ENCODE measurements at regions not wholly inside any gene's neighbourhood (a gene's known extent, or its start where the extent isn't known, plus 50 kb on each side); places are given as distances from the start of the nearest gene placed in this dataset.

DNA sequence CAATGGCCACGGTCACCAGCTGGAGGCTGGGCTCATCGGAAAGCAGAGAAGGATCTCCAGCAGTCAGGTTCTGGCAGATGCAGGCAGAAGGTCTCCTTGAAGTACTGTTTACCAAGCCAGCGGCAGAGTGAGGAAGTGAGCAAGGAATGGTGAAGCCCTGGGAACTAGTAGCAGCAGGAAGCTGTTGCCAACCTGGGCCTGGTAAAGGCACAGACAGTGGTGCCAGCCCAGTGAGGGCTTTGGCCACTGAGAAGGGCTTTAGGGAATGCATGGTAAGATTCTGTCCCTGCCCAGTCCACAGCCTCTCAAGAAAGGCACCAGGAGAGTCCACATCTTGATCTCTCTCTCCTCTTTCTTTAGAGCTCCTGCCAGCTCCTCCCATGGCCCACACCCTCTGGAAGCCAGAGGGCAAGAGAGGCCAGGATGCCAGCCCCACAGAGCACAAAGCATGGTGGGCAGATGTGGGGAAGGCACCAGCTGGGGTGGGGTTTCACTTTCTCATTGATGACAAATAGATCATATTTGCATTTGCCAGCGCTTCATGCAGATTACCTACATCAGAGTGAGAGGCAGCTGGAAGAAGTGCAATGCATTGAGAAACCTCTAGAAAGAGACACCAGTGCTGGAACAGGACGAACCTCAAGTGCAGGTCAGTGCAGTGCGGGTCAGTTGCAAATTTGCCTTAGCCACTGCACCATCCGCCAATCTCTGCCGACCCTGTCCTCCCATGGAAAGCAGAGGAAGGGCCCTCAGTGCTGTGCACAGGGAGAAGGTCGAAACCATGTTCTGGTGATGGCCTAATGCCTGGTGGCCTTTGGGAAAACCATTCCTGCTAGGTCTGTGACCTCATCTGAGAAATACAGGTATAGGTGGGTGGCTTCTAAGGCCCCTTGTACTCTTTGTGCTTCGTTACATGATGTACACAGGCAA lies 667.8 kb upstream of the MKI67 start:
- CTCF ChIA-PET (ENCODE audit: partially characterized antibody): no interaction called here

DNA sequence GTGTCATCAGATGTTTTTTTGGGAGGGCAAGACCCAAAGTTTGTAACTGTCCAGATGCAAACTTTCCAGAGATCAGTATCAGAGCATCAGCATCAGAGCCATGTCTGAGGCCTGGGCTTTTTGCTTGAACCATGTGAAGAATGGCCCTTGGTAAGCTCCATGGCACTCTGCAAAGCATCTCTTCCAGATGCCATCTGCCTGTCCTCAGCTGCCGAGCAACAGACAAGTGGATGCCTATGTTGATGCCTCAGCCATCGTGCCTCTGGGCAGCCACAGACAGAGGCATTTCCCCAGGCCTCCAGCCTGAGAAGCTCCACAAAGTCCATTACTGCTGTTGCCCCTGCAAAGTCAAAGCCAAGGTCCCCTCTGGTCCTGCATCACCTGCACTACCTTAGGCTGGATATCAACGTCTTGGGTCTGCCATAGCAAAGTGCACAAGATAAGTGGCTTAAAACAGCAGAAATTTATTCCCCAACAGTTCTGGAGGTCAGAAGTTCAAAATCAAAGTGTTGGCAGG lies 670.2 kb upstream of the MKI67 start:
- ChIA-PET POLR2A (ENCODE audit: partially characterized antibody) (no interaction called here), CTCF (ENCODE audit: partially characterized antibody) (no interaction called here)
- Histone ChIP-seq H3K9me3 (ENCODE audit: control insufficient read depth in 1 of 2, low read length in 2 of 2) (no peaks in the 10 kb centered on the region), H3K4me3 (ENCODE audit: low read length in 2 of 2) (no peak overlapping the region), H3K36me3 (ENCODE audit: insufficient read depth, low read length) (no peaks in the 10 kb centered on the region), H3K27ac (ENCODE audit: low read depth, low read length) (no peak overlapping the region), H3K4me1 (ENCODE audit: insufficient read depth, low read length) (no peaks in the 10 kb centered on the region), H3K27me3 (ENCODE audit: insufficient read depth, low read length) (no peaks in the 10 kb centered on the region)
- no peak for DNase-seq
- Mint-ChIP-seq H3K4me3 (no peak overlapping the region), H3K9me3 (peaks cover 0 to 4% (median 0%) of the 10 kb centered on the region in 8 donors), H3K27me3 (no peaks in the 10 kb centered on the region), H3K27ac (no peak overlapping the region), H3K36me3 (no peaks in the 10 kb centered on the region), H3K4me1 (no peaks in the 10 kb centered on the region)
- intact Hi-C loops (cut with micrococcal nuclease): no loop called here

More for the DNA sequence above, 667.8 kb upstream of the MKI67 start:
- H3K27me3 Mint-ChIP-seq: peaks cover 0 to 3% of the 10 kb centered on the region in 2 donors
- H3K4me1 Mint-ChIP-seq: no peaks in the 10 kb centered on the region
- no peaks in the 10 kb centered on the region for H3K4me1 ChIP-seq (ENCODE audit: insufficient read depth, low read length)
- no peak overlapping the region for H3K4me3 Mint-ChIP-seq
- H3K36me3 Mint-ChIP-seq: no peaks in the 10 kb centered on the region
- H3K27me3 ChIP-seq (ENCODE audit: insufficient read depth, low read length): no peaks in the 10 kb centered on the region
- no peaks in the 10 kb centered on the region for H3K9me3 ChIP-seq (ENCODE audit: control insufficient read depth in 1 of 2, low read length in 2 of 2)
- no peak for DNase-seq
- H3K9me3 Mint-ChIP-seq: peaks cover 0 to 2% (median 0%) of the 10 kb centered on the region in 8 donors
- no peaks in the 10 kb centered on the region for H3K36me3 ChIP-seq (ENCODE audit: insufficient read depth, low read length)
- no peak overlapping the region for H3K27ac ChIP-seq (ENCODE audit: low read depth, low read length)
- H3K4me3 ChIP-seq (ENCODE audit: low read length in 2 of 2): no peak overlapping the region
- intact Hi-C loops (cut with micrococcal nuclease): no loop called here
- no peak overlapping the region for H3K27ac Mint-ChIP-seq
- POLR2A ChIA-PET (ENCODE audit: partially characterized antibody): no interaction called here

- POLR2A ChIA-PET (ENCODE audit: partially characterized antibody): no interaction called here
- H3K27ac ChIP-seq (ENCODE audit: low read depth, low read length): no peak overlapping the region
- Mint-ChIP-seq H3K27me3 (no peaks in the 10 kb centered on the region), H3K36me3 (no peaks in the 10 kb centered on the region), H3K4me3 (no peak overlapping the region), H3K27ac (no peak overlapping the region), H3K9me3 (peaks cover 0 to 7% (median 0%) of the 10 kb centered on the region in 8 donors), H3K4me1 (no peaks in the 10 kb centered on the region)
- no peak overlapping the region for H3K4me3 ChIP-seq (ENCODE audit: low read length in 2 of 2)
- H3K9me3 ChIP-seq (ENCODE audit: control insufficient read depth in 1 of 2, low read length in 2 of 2): no peaks in the 10 kb centered on the region
- intact Hi-C loops (cut with micrococcal nuclease): no loop called here
- DNase-seq: no peak
- CTCF ChIA-PET (ENCODE audit: partially characterized antibody): no interaction called here
- no peaks in the 10 kb centered on the region for H3K36me3 ChIP-seq (ENCODE audit: insufficient read depth, low read length)
- no peaks in the 10 kb centered on the region for H3K4me1 ChIP-seq (ENCODE audit: insufficient read depth, low read length)
- no peaks in the 10 kb centered on the region for H3K27me3 ChIP-seq (ENCODE audit: insufficient read depth, low read length)
These were observed 665.0 kb upstream of the MGMT start for GRCh38 chr10:128802062-128802461.

- Histone ChIP-seq H3K27ac (ENCODE audit: low read depth, low read length) (no peak overlapping the region), H3K36me3 (ENCODE audit: insufficient read depth, low read length) (no peaks in the 10 kb centered on the region), H3K4me1 (ENCODE audit: insufficient read depth, low read length) (no peaks in the 10 kb centered on the region), H3K27me3 (ENCODE audit: insufficient read depth, low read length) (no peaks in the 10 kb centered on the region), H3K9me3 (ENCODE audit: control insufficient read depth in 1 of 2, low read length in 2 of 2) (no peaks in the 10 kb centered on the region), H3K4me3 (ENCODE audit: low read length in 2 of 2) (no peak overlapping the region)
- ChIA-PET CTCF (ENCODE audit: partially characterized antibody) (no interaction called here), POLR2A (ENCODE audit: partially characterized antibody) (no interaction called here)
- no peaks in the 10 kb centered on the region for H3K36me3 Mint-ChIP-seq
- DNase-seq: no peak
- no peak overlapping the region for H3K4me3 Mint-ChIP-seq
- intact Hi-C loops (cut with micrococcal nuclease): no loop called here
- H3K27ac Mint-ChIP-seq: no peak overlapping the region
- peaks cover 0 to 4% (median 0%) of the 10 kb centered on the region in 8 donors for H3K9me3 Mint-ChIP-seq
- no peaks in the 10 kb centered on the region for H3K4me1 Mint-ChIP-seq
- H3K27me3 Mint-ChIP-seq: peaks cover 0 to 2% of the 10 kb centered on the region in 2 donors
These were observed 663.3 kb upstream of the MGMT start for GRCh38 chr10:128803790-128804189.

GRCh38 chr10:128804411-128804810 lies 662.6 kb upstream of the MGMT start:
- intact Hi-C loops (cut with micrococcal nuclease): no loop called here
- H3K27ac Mint-ChIP-seq: no peak overlapping the region
- Histone ChIP-seq H3K27me3 (ENCODE audit: insufficient read depth, low read length) (no peaks in the 10 kb centered on the region), H3K27ac (ENCODE audit: low read depth, low read length) (no peak overlapping the region), H3K9me3 (ENCODE audit: control insufficient read depth in 1 of 2, low read length in 2 of 2) (no peaks in the 10 kb centered on the region), H3K4me3 (ENCODE audit: low read length in 2 of 2) (no peak overlapping the region), H3K4me1 (ENCODE audit: insufficient read depth, low read length) (no peaks in the 10 kb centered on the region), H3K36me3 (ENCODE audit: insufficient read depth, low read length) (no peaks in the 10 kb centered on the region)
- H3K36me3 Mint-ChIP-seq: no peaks in the 10 kb centered on the region
- CTCF ChIA-PET (ENCODE audit: partially characterized antibody): no interaction called here
- DNase-seq: no peak
- POLR2A ChIA-PET (ENCODE audit: partially characterized antibody): no interaction called here
- H3K4me1 Mint-ChIP-seq: no peaks in the 10 kb centered on the region
- H3K4me3 Mint-ChIP-seq: no peak overlapping the region
- peaks cover 0 to 2% of the 10 kb centered on the region in 2 donors for H3K27me3 Mint-ChIP-seq
- peaks cover 0 to 4% (median 0%) of the 10 kb centered on the region in 8 donors for H3K9me3 Mint-ChIP-seq

DNA sequence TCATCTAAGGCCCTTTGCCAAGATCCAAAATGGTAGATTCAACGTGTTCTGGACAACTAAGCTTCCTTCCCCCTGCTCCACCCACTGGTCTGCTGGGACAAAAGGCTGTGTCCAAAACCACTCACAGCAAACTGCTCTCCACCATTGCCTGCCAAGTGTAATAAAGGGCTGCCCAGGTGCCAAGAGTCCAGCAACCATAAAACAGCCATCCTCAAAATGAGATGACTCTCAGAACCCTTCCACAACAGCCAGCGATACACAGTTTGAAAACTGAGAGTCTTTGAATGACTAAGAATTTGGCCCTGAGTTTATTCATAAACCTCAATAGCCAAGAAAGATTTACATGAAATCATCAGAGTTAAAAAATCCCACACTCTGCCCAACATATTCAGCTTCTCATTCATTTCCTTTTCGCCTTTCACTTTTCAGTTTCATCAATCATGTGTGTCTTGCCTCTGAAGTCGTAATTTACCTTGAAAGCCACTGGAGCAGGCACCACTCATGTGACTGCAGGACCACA lies 658.1 kb upstream of the MGMT start:
- Mint-ChIP-seq H3K4me1 (no peaks in the 10 kb centered on the region), H3K27me3 (peaks cover 2 to 3% of the 10 kb centered on the region in 2 donors), H3K9me3 (peaks cover 0 to 3% (median 0%) of the 10 kb centered on the region in 8 donors), H3K4me3 (no peak overlapping the region), H3K27ac (no peak overlapping the region), H3K36me3 (no peaks in the 10 kb centered on the region)
- ChIA-PET CTCF (ENCODE audit: partially characterized antibody) (no interaction called here), POLR2A (ENCODE audit: partially characterized antibody) (no interaction called here)
- no peaks in the 10 kb centered on the region for H3K9me3 ChIP-seq (ENCODE audit: control insufficient read depth in 1 of 2, low read length in 2 of 2)
- H3K27ac ChIP-seq (ENCODE audit: low read depth, low read length): no peak overlapping the region
- no peak overlapping the region for H3K4me3 ChIP-seq (ENCODE audit: low read length in 2 of 2)
- intact Hi-C loops (cut with micrococcal nuclease): no loop called here
- no peaks in the 10 kb centered on the region for H3K36me3 ChIP-seq (ENCODE audit: insufficient read depth, low read length)
- DNase-seq: no peak
- H3K4me1 ChIP-seq (ENCODE audit: insufficient read depth, low read length): no peaks in the 10 kb centered on the region
- H3K27me3 ChIP-seq (ENCODE audit: insufficient read depth, low read length): no peaks in the 10 kb centered on the region

GRCh38 chr10:128811511-128811910 lies 655.5 kb upstream of the MGMT start:
- Histone ChIP-seq H3K36me3 (ENCODE audit: insufficient read depth, low read length) (no peaks in the 10 kb centered on the region), H3K9me3 (ENCODE audit: control insufficient read depth in 1 of 2, low read length in 2 of 2) (no peaks in the 10 kb centered on the region), H3K27me3 (ENCODE audit: insufficient read depth, low read length) (no peaks in the 10 kb centered on the region), H3K4me3 (ENCODE audit: low read length in 2 of 2) (no peak overlapping the region), H3K4me1 (ENCODE audit: insufficient read depth, low read length) (no peaks in the 10 kb centered on the region), H3K27ac (ENCODE audit: low read depth, low read length) (no peak overlapping the region)
- H3K36me3 Mint-ChIP-seq: no peaks in the 10 kb centered on the region
- H3K4me3 Mint-ChIP-seq: no peak overlapping the region
- POLR2A ChIA-PET (ENCODE audit: partially characterized antibody): no interaction called here
- H3K9me3 Mint-ChIP-seq: peaks cover 0 to 3% (median 0%) of the 10 kb centered on the region in 8 donors
- CTCF ChIA-PET (ENCODE audit: partially characterized antibody): no interaction called here
- H3K4me1 Mint-ChIP-seq: no peaks in the 10 kb centered on the region
- no peak overlapping the region for H3K27ac Mint-ChIP-seq
- intact Hi-C loops (cut with micrococcal nuclease): no loop called here
- peaks cover 2 to 5% of the 10 kb centered on the region in 2 donors for H3K27me3 Mint-ChIP-seq
- no peak for DNase-seq

Data from CD4-positive, alpha-beta memory T cell (primary cell).